ENCODE measurements at regions not wholly inside any gene's neighbourhood (a gene's known extent, or its start where the extent isn't known, plus 50 kb on each side); places are given as distances from the start of the nearest gene placed in this dataset.
"Not testable (repeated sequence)": the region's sequence is repeated elsewhere in the genome, so short reads cannot be mapped to it uniquely, and the experiment has no call there.

DNA sequence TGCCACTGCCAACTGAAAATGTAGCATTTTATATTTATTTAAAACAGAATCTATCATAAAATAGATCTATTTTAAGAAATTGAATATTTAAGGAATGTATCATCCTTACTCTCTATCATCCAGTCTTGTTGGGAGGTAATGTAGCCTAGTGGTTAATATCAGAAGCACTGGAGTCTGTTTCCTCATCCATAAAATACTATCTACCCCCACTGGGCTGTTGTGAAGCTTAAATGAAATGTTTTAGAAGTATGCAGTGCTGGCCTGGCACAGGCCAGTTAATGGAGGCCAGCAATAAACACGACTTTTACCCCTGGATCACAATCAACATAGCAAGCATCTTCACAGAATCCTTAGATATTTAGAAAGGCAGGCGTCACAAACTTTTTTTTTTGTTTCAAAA, 188.0 kb downstream of the CAND1 start:
- no peak for DNase-seq (ENCODE audit: low read depth)

DNA sequence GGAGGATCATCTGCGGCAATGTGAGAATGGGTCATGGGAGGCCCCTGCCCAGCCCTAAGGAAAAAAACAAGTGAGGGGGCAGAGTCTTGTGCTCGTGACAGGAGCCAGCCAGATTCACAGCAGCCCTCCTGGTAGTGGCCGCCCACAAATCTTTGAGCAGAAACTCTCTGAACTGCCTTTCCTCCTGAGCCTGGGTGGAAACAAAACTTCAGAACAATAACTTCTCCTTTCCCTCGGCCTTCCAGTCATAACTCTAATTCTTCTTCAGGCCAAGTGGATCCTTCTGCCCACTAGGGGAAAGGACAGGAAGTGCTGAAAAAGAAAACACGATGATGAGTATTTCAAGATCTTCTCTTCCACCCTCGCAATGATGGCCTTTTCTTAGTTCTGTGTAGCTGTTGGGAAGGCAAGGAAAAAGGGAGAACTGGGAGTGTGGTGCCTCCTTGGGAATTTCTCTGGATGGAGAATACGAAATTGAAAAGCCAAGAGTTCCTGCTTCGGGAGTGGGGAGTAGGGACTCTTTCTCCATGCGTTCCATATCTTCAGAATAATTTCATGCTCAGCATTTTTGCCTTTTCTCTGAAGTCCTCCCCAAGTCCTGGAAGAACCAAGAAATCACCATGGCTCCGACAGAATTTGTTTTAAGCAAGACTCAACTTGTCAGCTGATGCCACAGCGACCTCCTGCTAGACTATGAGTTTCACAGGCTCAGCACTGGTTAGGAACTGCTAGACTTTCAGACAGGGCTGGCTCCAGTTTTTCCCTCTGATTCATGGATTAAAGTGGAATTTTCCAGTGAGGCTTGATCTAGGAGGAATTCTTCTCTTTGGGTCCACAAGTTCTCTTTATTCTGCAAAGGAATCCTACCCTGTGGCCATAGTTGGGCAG, 188.9 kb downstream of the CAND1 start:
- DNase-seq (ENCODE audit: low read depth), result no peak

DNA sequence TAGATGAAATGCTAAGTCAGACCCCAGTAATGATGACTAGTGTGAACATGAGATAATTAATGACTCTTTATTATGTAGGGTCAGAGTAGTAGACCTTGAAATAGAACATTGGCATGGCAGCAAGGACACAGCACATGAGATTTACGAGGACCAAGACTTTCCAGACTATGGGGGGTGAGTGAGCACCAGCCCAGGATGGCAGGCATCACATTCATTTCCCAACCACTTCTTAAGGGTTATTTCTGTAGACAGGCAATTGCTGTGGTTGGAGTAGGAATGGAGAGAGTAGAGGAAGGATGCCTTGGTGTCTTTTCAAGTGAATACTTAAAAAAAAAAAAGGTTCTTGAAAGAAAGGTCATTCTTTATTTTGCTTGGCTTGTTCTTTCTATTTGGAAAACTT, 189.4 kb upstream of the DYRK2 start:
- no peak for DNase-seq (ENCODE audit: low read depth)

- no peak for DNase-seq (ENCODE audit: low read depth)
Observed at GRCh38 chr12:67459578-67459977, 189.0 kb upstream of the DYRK2 start.

GRCh38 chr12:67460388-67460787, 188.2 kb upstream of the DYRK2 start:
- DNase-seq (ENCODE audit: low read depth), result no peak

- DNase-seq (ENCODE audit: low read depth), result no peak
Observed at GRCh38 chr12:67468549-67469245, 179.8 kb upstream of the DYRK2 start.

DNA sequence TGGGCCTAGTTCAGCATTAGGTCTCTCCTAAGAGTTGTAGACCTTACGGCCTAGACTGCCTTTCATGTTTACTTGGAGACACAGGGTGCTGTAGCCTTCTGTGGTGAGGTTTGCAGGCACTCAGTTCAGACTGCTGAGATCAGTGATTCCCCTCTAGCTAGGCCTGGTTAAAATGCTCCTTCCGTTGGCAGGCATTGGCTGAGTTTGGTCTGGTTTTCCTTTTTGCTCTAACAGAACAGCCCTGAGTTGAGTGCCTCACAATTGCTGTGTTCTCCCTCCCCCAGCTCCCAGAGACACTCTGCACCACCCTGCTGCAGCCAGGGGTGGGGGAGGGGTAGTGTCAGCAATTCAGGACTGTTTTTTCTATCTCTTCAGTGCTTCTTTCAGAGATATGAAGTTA, 178.9 kb upstream of the DYRK2 start:
- DNase-seq (ENCODE audit: low read depth), result no peak

DNA sequence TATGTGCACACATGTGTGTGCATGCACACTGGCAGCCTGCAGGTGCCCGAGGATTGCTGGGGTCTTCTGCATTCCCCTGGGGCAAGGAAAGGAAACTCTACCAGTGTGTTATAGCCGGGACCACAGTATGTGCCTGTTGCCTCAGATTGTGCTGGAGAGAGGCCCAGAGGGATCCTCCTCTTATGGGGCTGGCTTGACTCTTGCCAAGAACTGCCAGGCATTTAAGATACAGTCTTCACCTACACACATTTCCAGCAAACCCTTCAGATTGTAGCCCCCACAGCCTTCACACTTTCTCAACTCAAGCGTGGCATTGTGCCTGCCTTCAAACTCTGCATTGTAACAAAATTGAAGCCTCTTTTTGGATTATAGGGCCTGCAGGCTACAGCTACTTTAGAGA, 176.7 kb upstream of the DYRK2 start:
- DNase-seq (ENCODE audit: low read depth), result no peak

DNA sequence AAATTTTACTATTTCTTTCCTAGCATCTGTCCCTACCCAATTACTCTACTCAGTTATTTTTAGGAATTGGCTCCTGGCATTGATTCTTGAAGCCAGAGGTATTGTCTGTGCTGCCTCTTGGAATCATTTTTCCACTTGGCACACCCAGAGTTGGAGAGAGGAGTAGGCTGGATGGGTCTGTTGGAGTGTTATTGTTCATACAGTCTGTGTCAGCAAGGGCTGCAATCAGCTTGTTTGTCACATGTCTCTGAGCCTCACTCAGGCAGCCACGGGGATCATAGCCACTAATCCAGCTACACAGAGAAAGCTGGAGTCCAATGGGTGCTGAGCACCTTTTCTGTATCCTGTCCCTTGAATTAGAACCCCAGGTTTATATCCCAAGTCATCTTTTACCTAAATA, 176.0 kb upstream of the DYRK2 start:
- DNase-seq (ENCODE audit: low read depth), result no peak

DNA sequence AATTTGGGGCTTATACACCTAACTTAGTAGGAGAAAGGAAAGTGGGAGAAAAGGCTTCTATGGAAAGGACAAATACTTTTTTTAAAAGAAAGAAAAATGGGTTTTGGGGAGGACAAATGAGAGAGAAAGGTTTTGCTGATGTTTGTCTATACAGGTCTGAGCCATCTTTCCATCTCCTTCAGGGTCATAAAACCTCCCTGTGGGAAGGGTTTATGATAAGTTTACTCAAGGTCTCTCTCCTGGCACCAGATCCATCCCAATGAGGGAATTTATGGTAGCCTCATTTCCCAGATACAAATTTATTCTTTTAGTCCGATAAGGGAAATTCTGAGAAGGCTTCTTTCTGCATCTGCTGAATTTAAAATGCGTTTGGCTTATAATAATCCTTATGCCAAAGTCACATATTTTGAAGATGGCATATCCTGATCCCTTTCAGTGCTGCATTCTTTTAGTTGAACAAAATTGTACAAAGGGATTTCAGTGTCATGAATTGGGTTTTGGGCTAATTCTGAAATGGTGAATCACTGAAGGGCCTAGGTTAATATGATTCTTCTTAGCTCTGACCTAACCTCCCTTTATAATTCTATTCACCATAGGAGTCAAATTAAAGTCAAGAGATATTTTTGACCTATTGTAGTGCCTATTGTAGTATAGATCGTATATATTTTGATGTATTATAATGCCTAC, 173.5 kb upstream of the DYRK2 start:
- DNase-seq (ENCODE audit: low read depth), result no peak

- DNase-seq (ENCODE audit: low read depth), result no peak
Observed at GRCh38 chr12:67475725-67476124, 172.8 kb upstream of the DYRK2 start.

- no peak for DNase-seq (ENCODE audit: low read depth)
Observed at GRCh38 chr12:67477681-67478265, 170.8 kb upstream of the DYRK2 start.

DNA sequence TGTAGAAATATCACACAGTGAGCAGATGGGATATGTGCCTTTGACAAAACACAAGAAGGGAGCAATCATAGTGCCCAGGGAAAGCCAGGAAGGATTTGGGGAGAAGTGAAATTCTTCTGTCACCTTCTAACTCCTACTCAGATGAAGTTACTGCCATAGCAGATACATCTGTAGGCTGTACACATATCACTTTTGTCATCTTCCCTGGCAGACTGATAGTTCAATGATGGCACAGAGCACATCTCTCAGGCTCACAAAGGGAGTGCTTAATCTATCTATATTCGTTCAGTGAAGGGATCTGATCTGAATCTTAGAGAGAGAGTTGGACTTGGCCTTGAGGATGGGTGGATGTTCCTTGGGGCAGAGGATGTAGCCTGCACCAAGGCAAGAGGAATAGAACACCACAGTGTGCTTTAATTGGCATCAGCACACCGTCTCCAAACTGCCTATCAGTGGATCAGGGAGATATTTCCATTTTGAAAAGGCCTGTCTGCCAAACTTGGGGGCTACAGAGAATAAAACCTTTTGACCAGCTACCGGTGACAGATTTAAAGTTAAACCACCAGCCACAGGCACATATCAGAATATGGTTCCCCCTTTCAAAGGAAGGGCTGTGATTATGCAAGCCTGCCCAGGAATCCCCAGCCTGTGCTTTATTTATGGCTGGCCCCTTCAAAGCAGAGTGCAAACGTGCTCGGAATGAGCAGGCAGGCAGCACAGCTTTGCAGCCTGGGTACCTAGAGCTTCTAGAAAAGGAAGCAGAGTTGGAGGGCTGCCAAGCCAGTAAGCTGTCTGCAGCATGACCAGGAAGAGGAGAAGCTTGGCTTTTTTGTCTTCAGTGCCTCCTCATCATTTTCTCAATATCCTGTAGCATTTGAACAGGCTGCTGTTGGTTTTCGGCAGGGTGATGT, 165.5 kb upstream of the DYRK2 start:
- peak; percentile 21 for DNase-seq (ENCODE audit: low read depth)

DNA sequence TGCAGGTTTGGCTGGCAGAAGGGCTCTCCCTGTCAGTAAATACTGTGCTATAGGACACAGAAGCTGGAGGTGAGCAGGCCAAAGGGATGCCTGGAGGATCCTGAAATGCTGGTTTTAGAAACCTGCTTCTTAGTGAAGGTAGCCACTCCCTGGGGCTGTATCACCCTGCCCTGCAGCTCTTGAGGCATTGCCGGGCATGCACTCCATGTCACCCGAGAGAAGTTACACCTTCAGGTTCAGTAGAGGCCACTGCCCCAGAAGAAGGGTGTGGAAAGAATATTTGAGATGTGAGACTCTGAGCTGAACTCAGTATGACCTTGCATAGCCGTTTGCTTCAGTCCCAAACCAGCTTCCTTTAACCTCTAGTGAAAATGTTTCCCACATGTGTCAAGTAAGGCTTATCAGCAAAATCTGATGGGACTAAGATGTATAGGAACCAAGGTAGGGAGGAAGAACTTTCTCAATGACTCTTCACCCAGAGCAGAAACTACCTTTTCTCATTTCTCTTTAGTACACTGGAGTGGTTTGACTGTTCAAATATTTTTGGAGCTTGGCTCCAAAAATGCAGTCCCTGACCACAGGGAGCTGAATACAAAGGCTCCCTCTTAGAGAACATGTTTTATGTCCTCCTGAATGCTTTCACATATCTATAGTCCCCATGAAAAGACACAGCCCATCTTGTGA, 164.5 kb upstream of the DYRK2 start:
- DNase-seq (ENCODE audit: low read depth), result no peak

DNA sequence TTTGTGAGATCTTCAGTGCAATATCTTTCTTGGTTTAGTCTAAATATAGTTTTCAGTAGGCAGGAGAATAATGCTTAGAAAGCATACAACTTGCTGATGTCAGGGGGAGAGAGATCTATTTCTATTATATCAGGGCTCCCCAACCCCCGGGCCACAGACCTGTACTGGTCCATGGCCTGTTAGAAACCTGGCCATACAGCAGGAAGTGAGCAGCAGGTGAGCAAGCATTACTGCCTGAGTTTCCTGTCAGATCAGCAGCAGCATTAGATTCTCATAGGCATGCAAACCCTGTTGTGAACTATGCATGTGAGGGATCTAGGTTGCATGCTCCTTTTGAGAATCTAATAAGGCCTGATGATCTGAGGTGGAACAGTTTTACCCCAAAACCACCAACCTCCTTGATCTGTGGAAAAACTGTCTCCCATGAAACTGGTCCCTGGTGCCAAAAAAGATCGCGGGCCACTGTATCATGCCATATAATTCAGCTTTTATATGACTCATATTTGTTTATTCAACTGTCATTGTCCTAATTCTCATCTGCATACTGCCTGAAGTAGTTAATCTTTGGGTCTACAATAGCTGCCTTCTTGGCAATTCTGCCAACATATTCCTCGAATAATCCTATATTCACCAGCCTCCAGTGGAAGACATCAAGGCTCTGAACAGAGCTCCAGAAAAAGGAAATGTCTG, 163.6 kb upstream of the DYRK2 start:
- no peak for DNase-seq (ENCODE audit: low read depth)

GRCh38 chr12:67486671-67487070, 161.9 kb upstream of the DYRK2 start:
- no peak for DNase-seq (ENCODE audit: low read depth)

GRCh38 chr12:67488349-67488748, 160.2 kb upstream of the DYRK2 start:
- DNase-seq (ENCODE audit: low read depth), result not testable (repeated sequence)

- DNase-seq (ENCODE audit: low read depth), result no peak
Observed at GRCh38 chr12:67489007-67489406, 159.5 kb upstream of the DYRK2 start.

GRCh38 chr12:67496581-67496980, 152.0 kb upstream of the DYRK2 start:
- no peak for DNase-seq (ENCODE audit: low read depth)

- DNase-seq (ENCODE audit: low read depth), result no peak
Observed at GRCh38 chr12:67498991-67499390, 149.6 kb upstream of the DYRK2 start.

All from activated T-helper 9 cell treated with anti-CD3 and anti-CD28 coated beads, Interleukin-2, amount 50 U/mL, for 16 hours (primary cell).